Right atrium auricular region (tissue), 2 donors: ENCODE measurements at regions not wholly inside any gene's neighbourhood (a gene's known extent, or its start where the extent isn't known, plus 50 kb on each side); places are given as distances from the start of the nearest gene placed in this dataset.

ENCODE experiments used
- DNase-seq: peaks from one replicate; pipeline ENCODE4 v3.0.0-alpha.2; 2019; ENCODE audit warnings: low spot score
- H3K27ac ChIP-seq, 2 donors: fragments of 200-600 bp; sonication (generic); 1 replicate in 1 of 2; 2 replicates in 1 of 2; pipeline ENCODE4 v1.5.1; 2016 to 2019
- H3K27me3 ChIP-seq, 2 donors: fragments of 200-600 bp; sonication (generic); one replicate each; pipeline versions ENCODE4 v1.5.1 to v1.6.0; 2017 to 2019
- H3K36me3 ChIP-seq: fragments of 200-600 bp; sonication (generic); one replicate; pipeline ENCODE4 v1.5.1; 2016
- H3K4me1 ChIP-seq, 2 donors: fragments of 200-600 bp; sonication (generic); one replicate each; pipeline versions ENCODE4 v1.5.1 to v1.6.0; 2017 to 2019
- H3K4me3 ChIP-seq, 2 donors: fragments of 200-600 bp; sonication (generic); 1 replicate in 1 of 2; 2 replicates in 1 of 2; pipeline ENCODE4 v1.5.1; 2017 to 2019; ENCODE audit warnings: mild to moderate bottlenecking in 1 of 2, moderate library complexity in 1 of 2
- H3K9me3 ChIP-seq, 2 donors: fragments of 200-600 bp; sonication (generic); one replicate each; pipeline ENCODE4 v1.5.1; 2019
- TF ChIP-seq, protein P1 (sequence below), 2 donors: fragments of 200-600 bp; sonication (generic); IDR thresholded peaks; one replicate each; pipeline ENCODE4 v1.5.1; 2019; ENCODE audit warnings: antibody characterized with exemption in 2 of 2

DNA sequence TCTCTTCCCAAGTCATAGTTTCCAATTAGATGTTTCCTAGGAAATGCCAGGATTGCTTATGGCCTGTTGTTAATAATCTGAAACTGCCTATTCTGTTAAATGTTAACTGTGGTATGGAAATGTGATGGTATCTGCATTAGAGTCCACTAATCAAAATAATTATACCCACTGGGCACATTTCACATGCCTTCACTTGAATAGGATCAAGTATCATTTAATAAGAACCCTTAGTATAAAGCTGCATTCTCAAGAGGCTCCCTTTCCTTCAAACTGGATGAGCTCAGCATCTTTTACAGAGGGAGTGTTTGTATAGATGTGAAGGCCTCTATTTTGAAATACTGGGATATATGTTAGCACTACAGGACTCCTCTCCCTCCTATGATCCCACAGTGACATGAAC is 477.2 kb upstream of the VRK2 start:
- H3K4me3 ChIP-seq, result no peak overlapping the region
- TF ChIP-seq, protein P1, sequence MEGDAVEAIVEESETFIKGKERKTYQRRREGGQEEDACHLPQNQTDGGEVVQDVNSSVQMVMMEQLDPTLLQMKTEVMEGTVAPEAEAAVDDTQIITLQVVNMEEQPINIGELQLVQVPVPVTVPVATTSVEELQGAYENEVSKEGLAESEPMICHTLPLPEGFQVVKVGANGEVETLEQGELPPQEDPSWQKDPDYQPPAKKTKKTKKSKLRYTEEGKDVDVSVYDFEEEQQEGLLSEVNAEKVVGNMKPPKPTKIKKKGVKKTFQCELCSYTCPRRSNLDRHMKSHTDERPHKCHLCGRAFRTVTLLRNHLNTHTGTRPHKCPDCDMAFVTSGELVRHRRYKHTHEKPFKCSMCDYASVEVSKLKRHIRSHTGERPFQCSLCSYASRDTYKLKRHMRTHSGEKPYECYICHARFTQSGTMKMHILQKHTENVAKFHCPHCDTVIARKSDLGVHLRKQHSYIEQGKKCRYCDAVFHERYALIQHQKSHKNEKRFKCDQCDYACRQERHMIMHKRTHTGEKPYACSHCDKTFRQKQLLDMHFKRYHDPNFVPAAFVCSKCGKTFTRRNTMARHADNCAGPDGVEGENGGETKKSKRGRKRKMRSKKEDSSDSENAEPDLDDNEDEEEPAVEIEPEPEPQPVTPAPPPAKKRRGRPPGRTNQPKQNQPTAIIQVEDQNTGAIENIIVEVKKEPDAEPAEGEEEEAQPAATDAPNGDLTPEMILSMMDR (IDR thresholded peaks at IDR 0.05), result no peak
- no peaks in the 10 kb centered on the region for H3K4me1 ChIP-seq
- H3K27ac ChIP-seq, result no peak overlapping the region
- no peaks in the 10 kb centered on the region for H3K36me3 ChIP-seq
- DNase-seq, result no peak
- H3K9me3 ChIP-seq, result no peaks in the 10 kb centered on the region
- no peaks in the 10 kb centered on the region for H3K27me3 ChIP-seq

- TF ChIP-seq, protein P1 (IDR thresholded peaks at IDR 0.05), result no peak
- Histone ChIP-seq H3K36me3 (no peaks in the 10 kb centered on the region), H3K27me3 (no peaks in the 10 kb centered on the region), H3K4me1 (no peaks in the 10 kb centered on the region), H3K9me3 (no peaks in the 10 kb centered on the region), H3K4me3 (no peak overlapping the region), H3K27ac (no peak overlapping the region)
- DNase-seq, result no peak
Observed at GRCh38 chr2:57570961-57571360, 475.6 kb upstream of the VRK2 start.

DNA sequence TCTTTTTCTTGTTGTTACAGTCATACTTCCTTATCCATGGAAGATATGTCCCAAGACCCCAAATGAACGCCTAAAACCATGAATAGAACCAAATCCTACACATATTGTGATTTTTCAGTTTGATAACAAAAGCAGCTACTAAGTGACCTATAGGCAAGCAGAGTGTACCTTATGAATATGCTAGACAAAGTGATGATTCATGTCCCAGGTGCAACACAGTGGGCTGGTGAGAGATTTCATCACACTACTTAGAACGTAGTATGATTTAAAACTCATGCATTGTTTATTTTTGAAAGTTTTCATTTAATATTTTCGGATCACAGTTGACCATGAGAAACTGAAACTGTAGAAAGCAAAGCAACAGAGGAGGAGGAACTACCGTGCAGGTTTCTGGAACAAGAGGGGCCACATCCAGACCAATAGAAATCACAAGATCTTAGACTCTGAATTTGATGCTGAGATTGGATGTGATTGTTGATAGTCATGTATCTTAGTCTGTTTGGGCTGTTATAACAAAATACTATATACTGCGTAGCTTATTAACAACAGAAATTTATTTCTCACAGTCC is 470.8 kb upstream of the VRK2 start:
- no peaks in the 10 kb centered on the region for H3K36me3 ChIP-seq
- no peaks in the 10 kb centered on the region for H3K9me3 ChIP-seq
- TF ChIP-seq, protein P1 (IDR thresholded peaks at IDR 0.05), result no peak
- no peaks in the 10 kb centered on the region for H3K4me1 ChIP-seq
- no peak for DNase-seq
- no peak overlapping the region for H3K27ac ChIP-seq
- H3K4me3 ChIP-seq, result no peak overlapping the region
- H3K27me3 ChIP-seq, result no peaks in the 10 kb centered on the region

DNA sequence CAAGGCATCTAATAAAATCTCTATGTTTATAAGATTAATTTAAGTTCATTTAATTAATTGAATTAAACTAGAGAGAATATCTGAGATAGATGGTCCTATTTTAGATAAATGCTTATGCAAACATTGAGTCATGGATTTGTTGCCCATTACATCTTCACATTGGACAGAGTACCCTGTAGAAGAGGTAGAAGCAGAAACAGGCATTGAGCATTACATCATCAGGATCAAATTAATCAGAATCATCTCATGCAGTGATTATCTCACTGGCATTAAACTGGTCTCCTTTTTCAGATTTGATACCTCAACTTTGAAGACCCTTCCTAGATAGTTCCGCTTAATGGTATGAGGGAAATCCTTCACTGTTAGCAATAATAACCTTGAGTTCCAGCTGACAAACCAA is 469.6 kb upstream of the VRK2 start:
- no peaks in the 10 kb centered on the region for H3K36me3 ChIP-seq
- H3K27me3 ChIP-seq, result no peaks in the 10 kb centered on the region
- no peak overlapping the region for H3K4me3 ChIP-seq
- DNase-seq, result no peak
- TF ChIP-seq, protein P1 (IDR thresholded peaks at IDR 0.05), result no peak
- no peaks in the 10 kb centered on the region for H3K9me3 ChIP-seq
- no peak overlapping the region for H3K27ac ChIP-seq
- H3K4me1 ChIP-seq, result no peaks in the 10 kb centered on the region

DNA sequence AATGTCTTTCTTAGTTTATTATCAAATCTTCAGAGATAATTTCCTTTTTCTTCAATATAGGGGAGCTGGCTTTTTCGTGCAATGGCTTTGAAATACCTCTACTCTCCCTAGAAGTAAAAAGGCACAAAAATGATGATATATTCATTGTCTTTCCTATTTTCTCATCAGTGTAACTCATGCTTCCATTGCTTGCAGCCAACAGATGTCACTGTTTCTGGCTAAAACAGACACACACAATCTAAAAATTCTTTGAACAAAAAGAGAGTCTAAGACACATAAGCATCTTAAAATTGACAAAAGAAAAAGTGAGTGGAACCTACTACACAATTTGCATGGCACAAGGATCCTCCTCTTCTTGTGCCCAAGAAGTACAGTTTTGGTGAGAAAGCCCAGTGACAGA is 448.7 kb upstream of the VRK2 start:
- Histone ChIP-seq H3K27me3 (no peaks in the 10 kb centered on the region), H3K36me3 (no peaks in the 10 kb centered on the region), H3K27ac (no peak overlapping the region), H3K4me1 (no peaks in the 10 kb centered on the region), H3K9me3 (peaks cover 0 to 5% of the 10 kb centered on the region in 2 donors), H3K4me3 (no peak overlapping the region)
- no peak for DNase-seq
- TF ChIP-seq, protein P1 (IDR thresholded peaks at IDR 0.05), result no peak

- H3K27ac ChIP-seq, result no peak overlapping the region
- DNase-seq, result no peak
- TF ChIP-seq, protein P1 (IDR thresholded peaks at IDR 0.05), result no peak
- H3K4me1 ChIP-seq, result no peaks in the 10 kb centered on the region
- H3K27me3 ChIP-seq, result no peaks in the 10 kb centered on the region
- no peaks in the 10 kb centered on the region for H3K36me3 ChIP-seq
- H3K9me3 ChIP-seq, result peaks cover 0 to 5% of the 10 kb centered on the region in 2 donors
- no peak overlapping the region for H3K4me3 ChIP-seq
Observed at GRCh38 chr2:57598551-57598950, 448.1 kb upstream of the VRK2 start.
